Stomach (tissue), 8 donors: ENCODE measurements at regions not wholly inside any gene's neighbourhood (a gene's known extent, or its start where the extent isn't known, plus 50 kb on each side); places are given as distances from the start of the nearest gene placed in this dataset.

ENCODE experiments used
- DNase-seq, 2 donors: peaks; one replicate each; pipeline versions ENCODE4 v3.0.0 to v3.0.0-alpha.2; 2013 to 2019
- H3K27ac ChIP-seq, 5 donors: fragments of 200-600 bp in 4 of 5; sonication (generic) in 4 of 5; one replicate each; pipeline ENCODE4 v1.5.1; 2013 to 2019; ENCODE audit warnings: mild to moderate bottlenecking in 1 of 5, moderate library complexity in 1 of 5
- H3K27me3 ChIP-seq, 3 donors: fragments of 200-600 bp; sonication (generic); one replicate each; pipeline ENCODE4 v1.5.1; 2017 to 2019; ENCODE audit warnings: mixed run types in 1 of 3
- H3K36me3 ChIP-seq, 4 donors: fragments of 200-600 bp; sonication (generic); 1 replicate in 3 of 4; 2 replicates in 1 of 4; pipeline ENCODE4 v1.5.1; 2016 to 2019
- H3K4me1 ChIP-seq, 4 donors: fragments of 200-600 bp; sonication (generic); one replicate each; pipeline ENCODE4 v1.5.1; 2016 to 2019
- H3K4me3 ChIP-seq, 4 donors: fragments of 200-600 bp; sonication (generic) in 3 of 4; one replicate each; pipeline ENCODE4 v1.5.1; 2016 to 2019; ENCODE audit warnings: mild to moderate bottlenecking in 1 of 4
- H3K9me3 ChIP-seq, 4 donors: fragments of 200-600 bp; sonication (generic); one replicate each; pipeline ENCODE4 v1.5.1; 2016 to 2019
- EP300 ChIP-seq: sonication (generic); formaldehyde crosslinking; IDR thresholded peaks from one replicate; pipeline ENCODE4 v1.6.1; 2017; ENCODE audit warnings: antibody characterized with exemption
- POLR2A ChIP-seq, 4 donors: fragments of 450-650 bp; IDR thresholded peaks; one replicate each; pipeline ENCODE4 v1.6.1; 2016; ENCODE audit warnings: antibody characterized with exemption in 4 of 4, control low read depth in 2 of 4, mild to moderate bottlenecking in 1 of 4, moderate library complexity in 1 of 4
- POLR2AphosphoS5 ChIP-seq, 3 donors: sonication (generic); formaldehyde crosslinking; IDR thresholded peaks; one replicate each; pipeline ENCODE4 v1.6.1; 2016; ENCODE audit warnings: antibody characterized with exemption in 3 of 3
- WGBS, 5 donors: extraction: QIAGEN DNeasy Blood & Tissue Kit in 3 of 5; methylation state at CpG; one replicate each; pipeline versions ENCODE4 v1.1.5 to v1.1.7; 2013 to 2018; 5-methylcytosine and 5-hydroxymethylcytosine counted together
- intact Hi-C: fragments of 100-400 bp; cut with DNase I; formaldehyde crosslinking; loops from one replicate; pipeline ENCODE4 v1.15.1; 2023; ENCODE audit warnings: low total_unique reads
- TF ChIP-seq, protein P1 (sequence below), 7 experiments: fragments of 450-650 bp in 4 of 7; fragments of 200-600 bp in 3 of 7; sonication (generic) in 3 of 7; IDR thresholded peaks; one replicate each; pipeline ENCODE4 v1.5.1; 2016 to 2019; ENCODE audit warnings: antibody characterized with exemption in 7 of 7, control low read depth in 2 of 7, mild to moderate bottlenecking in 1 of 7
- donor health status: healthy with polysubstance abuse.
- donor health status: Bipolar disorder and iron deficiency.
- donor health status: healthy.

DNA sequence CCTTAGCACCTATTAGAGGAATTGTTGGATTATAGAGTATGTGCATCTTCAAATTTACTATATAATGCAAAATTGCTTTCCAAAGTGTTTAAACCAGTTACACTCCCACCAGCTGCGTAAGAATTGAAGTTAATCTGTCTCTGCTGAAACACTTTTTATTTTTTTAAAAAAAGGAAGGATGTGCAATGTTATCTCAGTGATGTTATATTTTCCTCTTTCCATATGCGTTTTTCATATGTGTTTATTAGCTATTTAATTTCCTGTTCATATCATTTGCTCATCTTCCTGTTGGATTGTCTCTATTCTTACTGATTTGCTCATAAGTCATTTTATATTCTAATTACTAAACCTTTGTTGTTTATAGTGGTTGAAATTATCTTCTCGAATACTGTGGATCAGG lies 63.2 kb upstream of the RFX8 start:
- Histone ChIP-seq H3K27me3 (no peaks in the 10 kb centered on the region), H3K36me3 (no peaks in the 10 kb centered on the region), H3K4me1 (peaks cover 0 to 17% (median 7%) of the 10 kb centered on the region in 4 donors), H3K9me3 (no peaks in the 10 kb centered on the region), H3K4me3 (no peak overlapping the region), H3K27ac (no peak overlapping the region)
- no peak for DNase-seq
- intact Hi-C loops, result no loop called here
- WGBS, 5 donors, result 73 to 87% (median 86%) methylated on average over 3 of the region's 3 CpGs
- TF ChIP-seq, protein P1, sequence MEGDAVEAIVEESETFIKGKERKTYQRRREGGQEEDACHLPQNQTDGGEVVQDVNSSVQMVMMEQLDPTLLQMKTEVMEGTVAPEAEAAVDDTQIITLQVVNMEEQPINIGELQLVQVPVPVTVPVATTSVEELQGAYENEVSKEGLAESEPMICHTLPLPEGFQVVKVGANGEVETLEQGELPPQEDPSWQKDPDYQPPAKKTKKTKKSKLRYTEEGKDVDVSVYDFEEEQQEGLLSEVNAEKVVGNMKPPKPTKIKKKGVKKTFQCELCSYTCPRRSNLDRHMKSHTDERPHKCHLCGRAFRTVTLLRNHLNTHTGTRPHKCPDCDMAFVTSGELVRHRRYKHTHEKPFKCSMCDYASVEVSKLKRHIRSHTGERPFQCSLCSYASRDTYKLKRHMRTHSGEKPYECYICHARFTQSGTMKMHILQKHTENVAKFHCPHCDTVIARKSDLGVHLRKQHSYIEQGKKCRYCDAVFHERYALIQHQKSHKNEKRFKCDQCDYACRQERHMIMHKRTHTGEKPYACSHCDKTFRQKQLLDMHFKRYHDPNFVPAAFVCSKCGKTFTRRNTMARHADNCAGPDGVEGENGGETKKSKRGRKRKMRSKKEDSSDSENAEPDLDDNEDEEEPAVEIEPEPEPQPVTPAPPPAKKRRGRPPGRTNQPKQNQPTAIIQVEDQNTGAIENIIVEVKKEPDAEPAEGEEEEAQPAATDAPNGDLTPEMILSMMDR (IDR thresholded peaks at IDR 0.05), result no peak

DNA sequence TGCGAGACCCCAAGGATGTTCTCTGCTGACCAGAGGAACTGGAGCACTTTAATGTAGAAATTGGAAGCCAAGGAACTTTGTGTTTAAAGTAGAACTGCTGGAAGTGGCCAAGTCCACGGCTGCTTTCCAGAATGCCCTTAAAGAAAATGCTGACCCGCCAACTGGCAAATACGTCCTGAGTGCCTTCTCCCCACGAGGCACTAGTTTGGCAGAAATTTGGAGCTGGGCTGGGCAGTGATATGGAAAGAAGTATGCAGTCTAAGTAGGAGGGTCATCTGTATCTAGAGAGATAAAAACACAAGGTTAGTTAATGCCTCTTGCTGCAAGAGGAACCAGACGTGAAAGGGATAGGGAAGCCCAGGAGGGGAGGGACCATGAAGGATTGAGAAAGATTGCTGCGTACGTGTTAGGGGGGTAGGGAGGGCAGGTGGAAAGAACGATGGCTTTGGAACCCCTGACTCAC lies 59.3 kb upstream of the RFX8 start:
- DNase-seq, result peak in 1 of 2 donors; percentile 20
- no peaks in the 10 kb centered on the region for H3K9me3 ChIP-seq
- intact Hi-C loops, result no loop called here
- TF ChIP-seq POLR2A (IDR thresholded peaks at IDR 0.05) (no peak), POLR2AphosphoS5 (IDR thresholded peaks at IDR 0.05) (no peak), EP300 (no peak)
- TF ChIP-seq, protein P1 (IDR thresholded peaks at IDR 0.05), result no peak
- H3K4me3 ChIP-seq, result no peak overlapping the region
- no peaks in the 10 kb centered on the region for H3K27me3 ChIP-seq
- WGBS, 5 donors, result 35 to 53% (median 41%) methylated on average over 9 of the region's 9 CpGs
- H3K27ac ChIP-seq, result peak overlapping the region in 4 of 5 donors; percentile 55 to 82 (median 67)
- no peaks in the 10 kb centered on the region for H3K36me3 ChIP-seq
- peaks cover 0 to 18% (median 8%) of the 10 kb centered on the region in 4 donors for H3K4me1 ChIP-seq

DNA sequence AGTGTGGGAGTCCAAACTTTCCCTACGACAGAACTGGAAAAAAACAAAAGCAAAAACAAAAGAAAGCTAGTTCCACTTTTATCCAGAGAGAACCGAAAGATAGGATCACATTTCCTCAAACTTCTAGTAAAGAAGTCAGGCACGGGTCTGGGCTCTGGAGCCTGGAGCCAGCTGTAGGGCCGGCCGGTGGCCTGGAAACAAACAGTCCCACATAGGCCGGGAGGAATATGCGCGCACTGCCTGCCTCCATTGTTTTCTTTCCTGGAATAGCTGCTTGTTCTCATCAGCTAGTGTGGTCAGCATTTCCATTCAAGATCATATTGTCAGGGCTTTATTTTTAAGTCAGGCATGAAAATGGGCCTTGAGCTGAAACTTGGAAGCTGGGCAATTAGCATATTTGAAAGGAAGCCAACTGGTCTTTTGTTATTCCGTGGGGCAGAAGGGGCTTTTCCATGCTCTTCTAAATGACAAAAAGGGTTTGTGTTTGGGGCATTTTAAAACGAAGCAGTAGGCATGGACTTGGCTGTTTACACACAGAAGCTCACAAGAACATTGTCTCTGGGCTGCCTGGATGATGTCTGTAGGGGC lies 58.7 kb upstream of the RFX8 start:
- TF ChIP-seq, protein P1 (IDR thresholded peaks at IDR 0.05), result no peak
- TF ChIP-seq POLR2AphosphoS5 (IDR thresholded peaks at IDR 0.05), result peak in 1 of 3 donors; percentile 38
- peak; percentile 24 for TF ChIP-seq EP300
- no peak for TF ChIP-seq POLR2A (IDR thresholded peaks at IDR 0.05)
- intact Hi-C loops, result no loop called here
- Histone ChIP-seq H3K27ac (peak overlapping the region in 4 of 5 donors; percentile 55 to 82 (median 67)), H3K36me3 (no peaks in the 10 kb centered on the region), H3K4me1 (peaks cover 0 to 18% (median 8%) of the 10 kb centered on the region in 4 donors), H3K27me3 (no peaks in the 10 kb centered on the region), H3K9me3 (no peaks in the 10 kb centered on the region), H3K4me3 (no peak overlapping the region)
- 39 to 64% (median 59%) methylated on average over 10 of the region's 10 CpGs for WGBS, 5 donors
- peak in 1 of 2 donors; percentile 64 for DNase-seq

DNA sequence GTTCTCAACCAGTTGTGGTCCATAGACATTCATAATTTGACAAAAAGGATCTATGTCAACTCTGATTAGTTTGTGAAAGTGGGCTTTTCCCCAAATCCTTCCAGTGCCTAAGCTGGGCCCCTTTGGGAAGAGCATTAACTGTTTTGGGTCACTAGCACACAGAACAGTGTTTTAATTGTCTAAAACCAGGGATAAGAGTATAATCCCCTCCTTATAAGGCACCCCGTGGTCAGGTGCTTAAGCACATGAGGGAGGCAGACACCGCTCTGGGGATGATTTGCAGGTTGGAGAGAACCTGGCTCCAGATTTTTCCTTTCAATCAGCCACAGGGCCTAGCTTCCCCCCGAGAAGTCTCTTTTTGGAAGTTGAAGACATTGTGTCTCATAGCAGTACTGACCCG lies 53.6 kb upstream of the RFX8 start:
- WGBS, 5 donors, result 77 to 89% (median 85%) methylated on average over 3 to 4 of the region's 4 CpGs
- Histone ChIP-seq H3K4me1 (peaks cover 0 to 16% (median 2%) of the 10 kb centered on the region in 4 donors), H3K27me3 (no peaks in the 10 kb centered on the region), H3K4me3 (no peak overlapping the region), H3K27ac (no peak overlapping the region), H3K36me3 (no peaks in the 10 kb centered on the region), H3K9me3 (no peaks in the 10 kb centered on the region)
- intact Hi-C loops, result no loop called here
- DNase-seq, result no peak
- TF ChIP-seq, protein P1 (IDR thresholded peaks at IDR 0.05), result no peak
